HepG2 (cell line): ENCODE measurements at regions not wholly inside any gene's neighbourhood (a gene's known extent, or its start where the extent isn't known, plus 50 kb on each side); places are given as distances from the start of the nearest gene placed in this dataset.

Experiments used
- CHD2 ChIP-seq: IDR thresholded peaks from 2 replicates; pipeline ENCODE4 v1.6.1; 2011; ENCODE audit warnings: low read depth, low read length, improper control_type of control experiment
- CHD4 ChIP-seq: fragments of 200-600 bp; sonication (generic); IDR thresholded peaks from 2 replicates; pipeline ENCODE4 v1.7.0; 2017; ENCODE audit warnings: mild to moderate bottlenecking, low read length, borderline replicate concordance
- HNRNPL ChIP-seq: fragments of 200-400 bp; formaldehyde crosslinking; IDR thresholded peaks from 2 replicates; pipeline ENCODE4 v1.6.1; 2017; ENCODE audit warnings: mild to moderate bottlenecking, low read depth, low read length
- KDM1A ChIP-seq: IDR thresholded peaks from 2 replicates; pipeline ENCODE4 v1.6.1; 2016; ENCODE audit warnings: missing compliant biosample characterization
- MLLT10 ChIP-seq: sonication (generic); formaldehyde crosslinking; IDR thresholded peaks from 2 replicates; pipeline ENCODE4 v1.4.0; 2020; ENCODE audit warnings: missing genetic modification reagents
- MTA1 ChIP-seq: sonication (generic); formaldehyde crosslinking; IDR thresholded peaks from 2 replicates; pipeline ENCODE4 v1.4.0; 2020; ENCODE audit warnings: missing genetic modification reagents, mild to moderate bottlenecking, borderline replicate concordance
- POLR2A ChIP-seq, 2 experiments: IDR thresholded peaks; 2 replicates each; pipeline ENCODE4 v1.6.1; 2011; ENCODE audit warnings: low read depth in 2 of 2, low read length in 2 of 2, mild to moderate bottlenecking in 1 of 2, moderate library complexity in 1 of 2; ENCODE audit not compliant: insufficient read depth in 1 of 2
- SAFB2 ChIP-seq: sonication (generic); formaldehyde crosslinking; IDR thresholded peaks from 2 replicates; pipeline ENCODE4 v1.5.1; 2020; ENCODE audit warnings: missing genetic modification reagents, low read depth, mild to moderate bottlenecking, borderline replicate concordance
- YEATS2 ChIP-seq: sonication (generic); formaldehyde crosslinking; IDR thresholded peaks from 2 replicates; pipeline ENCODE4 v1.4.0; 2020; ENCODE audit warnings: missing genetic modification reagents, borderline replicate concordance
- ZNF430 ChIP-seq: sonication (generic); formaldehyde crosslinking; IDR thresholded peaks from 2 replicates; pipeline ENCODE4 v1.9.0; 2021; ENCODE audit warnings: mild to moderate bottlenecking, missing genetic modification reagents
- ZNF543 ChIP-seq: sonication (generic); formaldehyde crosslinking; IDR thresholded peaks from 2 replicates; pipeline ENCODE4 v1.4.0; 2020; ENCODE audit warnings: mild to moderate bottlenecking, missing genetic modification reagents
- ZNF83 ChIP-seq: sonication (generic); formaldehyde crosslinking; IDR thresholded peaks from 2 replicates; pipeline ENCODE4 v1.4.0; 2020; ENCODE audit warnings: missing genetic modification reagents, mild to moderate bottlenecking, borderline replicate concordance
- TF ChIP-seq, protein P1 (sequence below): sonication (generic); formaldehyde crosslinking; IDR thresholded peaks from 2 replicates; pipeline ENCODE4 v1.4.0; 2020; ENCODE audit warnings: mild to moderate bottlenecking, missing genetic modification reagents
- TF ChIP-seq, protein P2 (sequence below): fragments of 450-650 bp; IDR thresholded peaks from 2 replicates; pipeline ENCODE4 v1.6.1; 2017; ENCODE audit warnings: mild to moderate bottlenecking

DNA sequence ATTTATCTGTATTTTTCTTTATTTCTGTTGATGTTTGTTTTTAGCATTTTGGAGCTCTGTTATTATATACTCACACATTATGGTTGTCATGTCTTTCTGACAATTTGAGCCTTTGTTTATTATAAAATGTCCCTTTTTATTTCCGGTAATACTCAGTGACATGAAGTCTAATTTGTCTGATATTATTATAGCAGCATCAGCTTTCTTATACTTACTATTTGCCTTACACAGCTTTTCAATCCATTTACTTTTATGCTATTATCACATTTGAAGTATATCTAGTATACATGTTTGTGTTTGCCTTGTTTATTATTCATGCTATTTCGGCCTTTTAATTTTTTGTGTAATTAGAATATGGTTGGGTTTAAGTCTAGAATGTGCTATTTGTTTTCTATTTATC, 430.6 kb upstream of the FANCL start:
- no peak for TF ChIP-seq ZNF83 (CRISPR knock-in tag)
- no peak for TF ChIP-seq CHD2
- TF ChIP-seq CHD4, result no peak
- no peak for TF ChIP-seq HNRNPL
- no peak for TF ChIP-seq KDM1A (CRISPR knock-in tag)
- TF ChIP-seq, protein P1, sequence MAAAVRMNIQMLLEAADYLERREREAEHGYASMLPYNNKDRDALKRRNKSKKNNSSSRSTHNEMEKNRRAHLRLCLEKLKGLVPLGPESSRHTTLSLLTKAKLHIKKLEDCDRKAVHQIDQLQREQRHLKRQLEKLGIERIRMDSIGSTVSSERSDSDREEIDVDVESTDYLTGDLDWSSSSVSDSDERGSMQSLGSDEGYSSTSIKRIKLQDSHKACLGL, result no peak
- no peak for TF ChIP-seq ZNF543 (CRISPR knock-in tag)
- TF ChIP-seq MTA1 (CRISPR knock-in tag), result no peak
- TF ChIP-seq POLR2A (IDR thresholded peaks at IDR 0.05; ENCODE audit: insufficient read depth in 1 of 2, low read depth in 2 of 2, low read length in 2 of 2), result no peak
- no peak for TF ChIP-seq MLLT10 (CRISPR knock-in tag)
- no peak for TF ChIP-seq ZNF430 (CRISPR knock-in tag)
- TF ChIP-seq YEATS2 (CRISPR knock-in tag), result no peak
- no peak for TF ChIP-seq SAFB2 (CRISPR knock-in tag)
- TF ChIP-seq, protein P2, sequence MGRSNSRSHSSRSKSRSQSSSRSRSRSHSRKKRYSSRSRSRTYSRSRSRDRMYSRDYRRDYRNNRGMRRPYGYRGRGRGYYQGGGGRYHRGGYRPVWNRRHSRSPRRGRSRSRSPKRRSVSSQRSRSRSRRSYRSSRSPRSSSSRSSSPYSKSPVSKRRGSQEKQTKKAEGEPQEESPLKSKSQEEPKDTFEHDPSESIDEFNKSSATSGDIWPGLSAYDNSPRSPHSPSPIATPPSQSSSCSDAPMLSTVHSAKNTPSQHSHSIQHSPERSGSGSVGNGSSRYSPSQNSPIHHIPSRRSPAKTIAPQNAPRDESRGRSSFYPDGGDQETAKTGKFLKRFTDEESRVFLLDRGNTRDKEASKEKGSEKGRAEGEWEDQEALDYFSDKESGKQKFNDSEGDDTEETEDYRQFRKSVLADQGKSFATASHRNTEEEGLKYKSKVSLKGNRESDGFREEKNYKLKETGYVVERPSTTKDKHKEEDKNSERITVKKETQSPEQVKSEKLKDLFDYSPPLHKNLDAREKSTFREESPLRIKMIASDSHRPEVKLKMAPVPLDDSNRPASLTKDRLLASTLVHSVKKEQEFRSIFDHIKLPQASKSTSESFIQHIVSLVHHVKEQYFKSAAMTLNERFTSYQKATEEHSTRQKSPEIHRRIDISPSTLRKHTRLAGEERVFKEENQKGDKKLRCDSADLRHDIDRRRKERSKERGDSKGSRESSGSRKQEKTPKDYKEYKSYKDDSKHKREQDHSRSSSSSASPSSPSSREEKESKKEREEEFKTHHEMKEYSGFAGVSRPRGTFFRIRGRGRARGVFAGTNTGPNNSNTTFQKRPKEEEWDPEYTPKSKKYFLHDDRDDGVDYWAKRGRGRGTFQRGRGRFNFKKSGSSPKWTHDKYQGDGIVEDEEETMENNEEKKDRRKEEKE, result no peak
